ENCODE measurements at regions not wholly inside any gene's neighbourhood (a gene's known extent, or its start where the extent isn't known, plus 50 kb on each side); places are given as distances from the start of the nearest gene placed in this dataset.

GRCh38 chr4:120617171-120617570, 305.4 kb downstream of the PRDM5 start:
- no peak for TF ChIP-seq CTCF (IDR thresholded peaks at IDR 0.05)
- Histone ChIP-seq H3K9me3 (no peaks in the 10 kb centered on the region), H3K27ac (no peak overlapping the region), H3K36me3 (ENCODE audit: insufficient read depth in 1 of 2, low read depth in 1 of 2) (no peaks in the 10 kb centered on the region), H3K27me3 (ENCODE audit: insufficient read depth in 3 of 3, low read length in 2 of 3) (no peaks in the 10 kb centered on the region), H3K4me3 (no peak overlapping the region), H3K4me1 (no peaks in the 10 kb centered on the region)
- intact Hi-C loops (cut with DNase I) = no loop called here
- DNase-seq (no peak), ATAC-seq (no peak)

- intact Hi-C loops (cut with DNase I) = no loop called here
- no peaks in the 10 kb centered on the region for H3K9me3 ChIP-seq
- H3K27ac ChIP-seq = no peak overlapping the region
- no peaks in the 10 kb centered on the region for H3K36me3 ChIP-seq (ENCODE audit: insufficient read depth in 1 of 2, low read depth in 1 of 2)
- WGBS, 3 donors = 86 to 91% (median 88%) methylated on average over 1 of the region's 1 CpG
- H3K27me3 ChIP-seq (ENCODE audit: insufficient read depth in 3 of 3, low read length in 2 of 3) = no peaks in the 10 kb centered on the region
- DNase-seq (no peak), ATAC-seq (no peak)
- TF ChIP-seq CTCF (IDR thresholded peaks at IDR 0.05) = no peak
- no peak overlapping the region for H3K4me3 ChIP-seq
- H3K4me1 ChIP-seq = no peaks in the 10 kb centered on the region
Measured at GRCh38 chr4:120616041-120616440, 306.5 kb downstream of the PRDM5 start.

GRCh38 chr4:120613778-120614177, 308.7 kb downstream of the PRDM5 start:
- Histone ChIP-seq H3K9me3 (no peaks in the 10 kb centered on the region), H3K27ac (no peak overlapping the region), H3K27me3 (ENCODE audit: insufficient read depth in 3 of 3, low read length in 2 of 3) (no peaks in the 10 kb centered on the region), H3K36me3 (ENCODE audit: insufficient read depth in 1 of 2, low read depth in 1 of 2) (no peaks in the 10 kb centered on the region), H3K4me3 (no peak overlapping the region), H3K4me1 (no peaks in the 10 kb centered on the region)
- 93 to 94% (median 94%) methylated on average over 1 of the region's 1 CpG for WGBS, 3 donors
- intact Hi-C loops (cut with DNase I) = no loop called here
- ATAC-seq (no peak), DNase-seq (no peak)
- TF ChIP-seq CTCF (IDR thresholded peaks at IDR 0.05) = no peak

GRCh38 chr4:120611092-120611491, 311.4 kb downstream of the PRDM5 start:
- H3K9me3 ChIP-seq = peaks cover 5% of the 10 kb centered on the region
- H3K4me3 ChIP-seq = no peak overlapping the region
- H3K27me3 ChIP-seq (ENCODE audit: insufficient read depth in 3 of 3, low read length in 2 of 3) = no peaks in the 10 kb centered on the region
- no peak for TF ChIP-seq CTCF (IDR thresholded peaks at IDR 0.05)
- ATAC-seq (no peak), DNase-seq (no peak)
- intact Hi-C loops (cut with DNase I) = no loop called here
- no peak overlapping the region for H3K27ac ChIP-seq
- H3K4me1 ChIP-seq = no peaks in the 10 kb centered on the region
- no peaks in the 10 kb centered on the region for H3K36me3 ChIP-seq (ENCODE audit: insufficient read depth in 1 of 2, low read depth in 1 of 2)
- WGBS, 3 donors = 86 to 90% (median 86%) methylated on average over 1 of the region's 1 CpG

GRCh38 chr4:120591038-120591437, 331.5 kb downstream of the PRDM5 start:
- no peak overlapping the region for H3K27ac ChIP-seq
- WGBS, 3 donors = 72 to 76% (median 75%) methylated on average over 2 of the region's 2 CpGs
- no peak for TF ChIP-seq CTCF (IDR thresholded peaks at IDR 0.05)
- H3K36me3 ChIP-seq (ENCODE audit: insufficient read depth in 1 of 2, low read depth in 1 of 2) = no peaks in the 10 kb centered on the region
- intact Hi-C loops (cut with DNase I) = no loop called here
- H3K4me1 ChIP-seq = no peaks in the 10 kb centered on the region
- no peaks in the 10 kb centered on the region for H3K27me3 ChIP-seq (ENCODE audit: insufficient read depth in 3 of 3, low read length in 2 of 3)
- no peak overlapping the region for H3K4me3 ChIP-seq
- ATAC-seq (no peak), DNase-seq (no peak)
- no peaks in the 10 kb centered on the region for H3K9me3 ChIP-seq
